Fibroblast of mammary gland (primary cell): ENCODE measurements at regions not wholly inside any gene's neighbourhood (a gene's known extent, or its start where the extent isn't known, plus 50 kb on each side); places are given as distances from the start of the nearest gene placed in this dataset.
"Not testable (repeated sequence)": the region's sequence is repeated elsewhere in the genome, so short reads cannot be mapped to it uniquely, and the experiment has no call there.

Experiments
- DNase-seq: peaks from one replicate; pipeline ENCODE4 v3.0.0-alpha.2; 2010; ENCODE audit warnings: low read depth
- H3K4me3 ChIP-seq: 2 replicates; pipeline ENCODE4 v1.5.1; 2011; ENCODE audit warnings: low read depth, mild to moderate bottlenecking, low read length, moderate library complexity; ENCODE audit not compliant: control insufficient read depth
- TF ChIP-seq, protein P1 (sequence below): conservative IDR thresholded peaks from 2 replicates; pipeline ENCODE4 v1.5.1; 2011; ENCODE audit warnings: low read depth, low read length, inconsistent platforms; ENCODE audit not compliant: control insufficient read depth, insufficient read depth

DNA sequence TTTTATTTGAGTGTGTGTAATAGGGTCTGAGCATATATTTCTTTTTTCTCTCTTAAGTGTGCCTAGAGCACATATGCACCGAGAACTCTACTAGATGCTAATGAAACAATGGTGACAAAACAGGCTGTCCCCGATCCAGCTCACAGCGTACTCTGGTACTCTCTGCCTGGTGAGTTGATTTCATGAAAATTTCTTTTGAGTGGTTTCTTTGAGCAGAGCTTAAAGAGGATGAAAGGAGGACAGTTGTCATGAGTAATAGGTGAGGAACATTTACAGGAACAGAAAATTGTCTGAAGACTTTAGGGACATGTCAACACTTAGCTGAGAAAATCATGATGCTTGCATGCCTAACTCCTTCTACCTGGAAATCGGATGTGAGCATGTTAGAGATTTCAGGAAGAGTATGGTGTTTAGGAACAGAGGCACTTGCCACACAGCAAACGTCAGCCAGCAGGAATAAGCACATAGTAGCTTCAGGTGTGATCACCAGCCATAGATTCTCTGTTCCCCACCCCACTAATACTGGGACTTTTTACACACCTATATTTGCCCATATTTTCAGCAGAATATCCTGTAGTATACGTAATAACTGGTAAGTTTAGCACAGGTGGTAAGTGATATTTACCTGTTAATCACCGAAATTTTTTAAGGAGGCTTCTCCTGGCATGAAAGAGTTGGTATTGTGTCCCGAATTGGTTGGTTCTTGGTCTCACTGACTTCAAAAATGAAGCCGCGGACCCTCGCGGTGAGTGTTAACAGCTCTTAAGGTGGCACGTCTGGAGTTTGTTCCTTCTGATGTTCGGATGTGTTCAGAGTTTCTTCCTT, 111.1 kb downstream of the ZNF330 start:
- no peak for DNase-seq
- TF ChIP-seq, protein P1, sequence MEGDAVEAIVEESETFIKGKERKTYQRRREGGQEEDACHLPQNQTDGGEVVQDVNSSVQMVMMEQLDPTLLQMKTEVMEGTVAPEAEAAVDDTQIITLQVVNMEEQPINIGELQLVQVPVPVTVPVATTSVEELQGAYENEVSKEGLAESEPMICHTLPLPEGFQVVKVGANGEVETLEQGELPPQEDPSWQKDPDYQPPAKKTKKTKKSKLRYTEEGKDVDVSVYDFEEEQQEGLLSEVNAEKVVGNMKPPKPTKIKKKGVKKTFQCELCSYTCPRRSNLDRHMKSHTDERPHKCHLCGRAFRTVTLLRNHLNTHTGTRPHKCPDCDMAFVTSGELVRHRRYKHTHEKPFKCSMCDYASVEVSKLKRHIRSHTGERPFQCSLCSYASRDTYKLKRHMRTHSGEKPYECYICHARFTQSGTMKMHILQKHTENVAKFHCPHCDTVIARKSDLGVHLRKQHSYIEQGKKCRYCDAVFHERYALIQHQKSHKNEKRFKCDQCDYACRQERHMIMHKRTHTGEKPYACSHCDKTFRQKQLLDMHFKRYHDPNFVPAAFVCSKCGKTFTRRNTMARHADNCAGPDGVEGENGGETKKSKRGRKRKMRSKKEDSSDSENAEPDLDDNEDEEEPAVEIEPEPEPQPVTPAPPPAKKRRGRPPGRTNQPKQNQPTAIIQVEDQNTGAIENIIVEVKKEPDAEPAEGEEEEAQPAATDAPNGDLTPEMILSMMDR = no peak
- no peak overlapping the region for H3K4me3 ChIP-seq

DNA sequence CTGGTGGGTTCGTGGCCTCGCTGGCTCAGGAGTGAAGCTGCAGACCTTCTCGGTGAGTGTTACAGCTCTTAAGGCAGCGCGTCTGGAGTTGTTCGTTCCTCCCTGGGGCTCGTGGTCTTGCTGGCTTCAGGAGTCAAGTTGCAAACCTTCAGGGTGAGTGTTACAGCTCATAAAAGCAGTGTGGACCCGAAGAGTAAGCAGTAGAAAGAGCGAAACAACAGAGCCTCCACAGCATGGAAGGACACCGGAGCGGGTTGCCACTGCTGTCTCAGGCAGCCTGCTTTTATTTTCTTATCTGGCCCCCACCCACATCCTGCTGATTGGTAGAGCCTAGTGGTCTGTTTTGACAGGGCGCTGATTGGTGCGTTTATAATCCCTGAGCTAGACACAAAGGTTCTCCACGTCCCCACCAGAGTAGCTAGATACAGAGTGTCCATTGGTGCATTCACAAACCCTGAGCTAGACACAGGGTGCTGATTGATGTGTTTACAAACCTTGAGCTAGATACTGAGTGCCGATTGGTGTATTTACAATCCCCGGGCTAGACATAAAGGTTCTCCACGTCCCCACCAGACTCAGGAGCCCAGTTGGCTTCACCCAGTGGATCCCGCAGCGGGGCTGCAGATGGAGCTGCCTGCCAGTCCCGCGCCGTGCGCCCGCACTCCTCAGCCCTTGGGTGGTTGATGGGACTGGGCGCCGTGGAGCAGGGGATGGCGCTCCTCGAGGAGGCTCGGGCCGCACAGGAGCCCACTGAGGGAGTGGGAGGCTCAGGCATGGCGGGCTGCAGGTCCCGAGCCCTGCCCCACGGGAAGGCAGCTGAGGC, 111.9 kb downstream of the ZNF330 start:
- not testable (repeated sequence) for DNase-seq, H3K4me3 ChIP-seq

DNA sequence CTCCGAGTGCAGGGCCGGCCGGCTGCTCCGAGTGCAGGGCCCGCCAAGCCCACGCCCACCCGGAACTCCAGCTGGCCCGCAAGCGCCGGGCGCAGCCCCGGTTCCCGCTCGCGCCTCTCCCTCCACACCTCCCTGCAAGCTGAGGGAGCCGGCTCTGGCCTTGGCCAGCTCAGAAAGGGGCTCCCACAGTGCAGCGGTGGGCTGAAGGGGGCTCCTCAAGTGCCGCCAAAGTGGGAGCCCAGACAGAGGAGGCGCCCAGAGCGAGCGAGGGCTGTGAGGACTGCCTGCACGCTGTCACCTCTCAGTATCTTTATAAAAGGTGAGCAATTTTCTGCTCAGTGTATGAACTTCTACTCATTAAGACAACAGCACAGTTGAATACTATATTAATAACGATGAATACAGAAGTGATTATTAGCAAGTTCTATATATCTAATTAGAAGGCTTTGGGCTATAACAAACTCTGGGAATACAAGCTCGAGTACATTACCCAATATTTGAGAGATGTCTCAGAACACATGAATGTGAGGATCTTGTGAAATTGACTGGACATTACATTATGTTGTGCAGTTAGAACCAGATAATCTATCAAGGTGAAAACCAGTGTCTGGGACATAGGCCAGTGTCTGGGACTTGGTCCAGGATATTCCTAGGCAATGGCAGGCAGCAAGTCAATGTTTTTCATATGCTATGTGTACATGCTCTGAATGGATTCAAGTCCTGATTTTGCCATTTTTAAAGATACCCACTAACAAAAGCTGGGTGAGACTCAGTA, 112.9 kb downstream of the ZNF330 start:
- peak overlapping the region; percentile 8 for H3K4me3 ChIP-seq
- DNase-seq = peak; percentile 92

DNA sequence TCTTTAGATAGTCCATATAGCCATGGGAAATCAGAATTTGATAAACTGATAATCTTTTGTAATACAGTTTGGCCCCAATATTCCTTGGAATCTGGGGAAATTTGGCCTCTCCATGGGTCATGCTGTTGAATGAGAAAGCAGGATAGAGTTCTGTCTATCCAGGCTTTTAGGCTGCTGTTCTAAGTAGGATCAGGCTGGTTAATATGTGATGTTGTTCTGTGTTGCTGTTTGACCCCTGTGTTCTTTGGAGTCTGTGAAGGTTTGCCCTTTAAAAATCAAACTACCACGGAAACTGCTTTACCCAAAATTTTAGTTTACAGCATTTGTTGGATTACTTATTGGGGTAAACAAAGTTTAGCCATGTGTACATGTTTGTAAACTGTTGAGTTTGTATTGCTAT, 114.5 kb downstream of the ZNF330 start:
- DNase-seq = no peak
- TF ChIP-seq, protein P1 = no peak
- H3K4me3 ChIP-seq = no peak overlapping the region

DNA sequence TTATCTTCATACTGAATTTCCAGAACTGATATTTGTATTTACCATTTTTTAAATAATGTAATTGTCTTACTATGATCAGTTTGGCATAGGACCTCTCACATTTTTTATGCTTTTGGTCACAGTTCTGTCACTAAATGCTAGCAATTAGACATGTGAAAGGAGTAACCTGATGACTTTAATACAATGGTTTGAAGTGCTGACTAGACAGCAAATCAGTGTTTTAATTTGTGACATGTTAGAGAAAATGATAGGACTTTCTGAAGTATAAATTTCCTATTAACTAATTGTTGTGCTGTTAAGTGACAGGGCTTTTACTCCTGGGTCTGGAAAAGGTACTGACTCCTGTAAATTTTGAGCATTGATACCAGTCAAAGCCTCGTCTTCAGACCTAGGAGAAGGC, 117.5 kb downstream of the ZNF330 start:
- TF ChIP-seq, protein P1 = no peak
- DNase-seq = no peak
- no peak overlapping the region for H3K4me3 ChIP-seq

DNA sequence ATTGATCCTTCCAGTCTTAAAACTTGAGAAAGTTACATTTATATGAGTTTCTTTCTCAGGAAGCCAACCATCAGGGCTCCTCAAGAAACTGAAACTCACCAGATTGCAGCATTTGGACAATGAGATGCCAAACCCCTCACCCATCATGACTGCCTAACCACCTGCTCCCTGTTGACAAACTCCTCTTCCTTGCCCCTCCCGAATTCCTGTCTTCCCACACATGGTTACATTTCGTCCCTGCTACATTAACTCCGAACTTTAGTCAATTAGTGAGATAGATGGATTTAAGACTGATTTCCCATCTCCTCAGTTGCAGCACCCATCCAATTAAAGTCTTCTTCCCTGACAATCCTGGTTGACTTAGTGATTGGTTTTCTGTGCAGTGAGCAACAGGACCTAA, 118.7 kb downstream of the ZNF330 start:
- TF ChIP-seq, protein P1 = no peak
- no peak for DNase-seq
- no peak overlapping the region for H3K4me3 ChIP-seq

DNA sequence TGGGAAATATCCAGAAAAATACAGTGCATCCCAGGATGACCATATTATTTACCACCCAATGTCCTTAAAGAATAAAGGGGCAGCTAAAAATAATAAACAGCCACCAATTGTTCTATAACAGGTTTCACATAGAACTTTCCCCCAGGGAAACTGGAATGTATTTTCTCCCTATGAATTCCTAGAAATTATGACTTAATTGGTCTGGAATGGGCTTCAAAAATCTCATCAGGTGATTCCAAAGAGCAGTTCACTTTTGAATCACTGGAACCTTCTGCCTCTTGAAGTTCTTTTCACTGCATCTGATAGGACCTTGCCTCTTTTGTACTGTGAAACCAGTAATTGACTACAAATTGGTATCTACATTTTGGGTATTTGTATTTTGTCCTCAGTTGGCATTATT, 119.3 kb downstream of the ZNF330 start:
- no peak overlapping the region for H3K4me3 ChIP-seq
- TF ChIP-seq, protein P1 = no peak
- DNase-seq = no peak
